Suppressor macrophage treated with lipopolysaccharide for 1 hour (primary cell): ENCODE measurements at regions not wholly inside any gene's neighbourhood (a gene's known extent, or its start where the extent isn't known, plus 50 kb on each side); places are given as distances from the start of the nearest gene placed in this dataset.
"Not testable (repeated sequence)": the region's sequence is repeated elsewhere in the genome, so short reads cannot be mapped to it uniquely, and the experiment has no call there.

ENCODE experiments used
- DNase-seq, 3 donors: peaks; one replicate each; pipeline ENCODE4 v3.0.0-alpha.2; 2020 to 2022

GRCh38 chr17:70956726-70957125, 787.4 kb downstream of the KCNJ2 start:
- DNase-seq: no peak

- DNase-seq: no peak
Measured at GRCh38 chr17:70961341-70961740, 792.0 kb downstream of the KCNJ2 start.

- no peak for DNase-seq
Measured at GRCh38 chr17:70968302-70968701, 799.0 kb downstream of the KCNJ2 start.

DNA sequence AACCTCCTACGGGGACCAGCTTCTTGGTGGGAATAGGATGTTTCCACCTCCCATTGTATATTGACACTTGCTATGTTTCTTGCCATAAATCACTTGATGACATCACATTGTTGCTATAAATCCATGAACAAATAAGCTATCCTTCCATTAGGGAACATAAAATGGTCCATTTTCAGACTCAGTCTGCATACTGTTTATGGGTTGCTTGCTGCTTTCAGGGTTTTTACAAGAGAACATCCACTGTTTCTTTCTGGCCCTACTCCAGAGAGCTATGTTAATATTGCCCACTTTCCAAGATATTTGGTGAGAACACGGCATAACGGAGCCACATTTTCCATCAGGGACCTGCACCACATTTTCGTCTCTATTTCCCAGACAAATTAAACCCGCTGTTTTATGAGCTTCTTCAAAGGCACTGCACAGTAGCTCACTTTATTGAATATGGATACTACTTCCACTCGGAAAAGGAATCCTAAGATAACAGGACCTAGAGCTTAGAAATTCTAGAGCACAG, 800.2 kb downstream of the KCNJ2 start:
- DNase-seq: no peak

- DNase-seq: no peak
Measured at GRCh38 chr17:70976447-70976846, 807.1 kb downstream of the KCNJ2 start.

GRCh38 chr17:70984873-70985272, 815.5 kb downstream of the KCNJ2 start:
- no peak for DNase-seq

DNA sequence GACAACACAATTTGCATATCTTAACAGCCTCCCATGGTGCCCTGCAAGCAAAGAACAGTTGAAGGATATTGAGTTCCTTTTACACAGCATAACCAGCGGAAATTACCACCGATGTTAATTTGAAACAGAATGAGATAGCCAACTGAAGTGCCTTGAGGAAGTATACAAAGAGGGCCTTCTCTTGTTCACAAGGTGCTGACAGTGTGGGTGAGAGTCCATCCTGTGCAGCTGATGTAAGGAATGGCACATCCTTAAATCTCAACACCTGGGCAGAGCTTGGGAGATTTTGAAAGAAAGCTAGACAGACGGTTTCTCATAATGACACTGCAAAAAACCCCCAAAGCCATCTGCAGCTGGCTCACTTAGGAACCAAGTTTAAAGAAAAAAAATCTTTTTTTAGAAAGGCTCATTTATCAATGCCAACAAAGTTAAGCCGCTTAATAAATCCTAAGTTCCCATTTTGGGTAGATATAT, 818.6 kb downstream of the KCNJ2 start:
- no peak for DNase-seq

GRCh38 chr17:70988622-70989021, 819.3 kb downstream of the KCNJ2 start:
- no peak for DNase-seq

DNA sequence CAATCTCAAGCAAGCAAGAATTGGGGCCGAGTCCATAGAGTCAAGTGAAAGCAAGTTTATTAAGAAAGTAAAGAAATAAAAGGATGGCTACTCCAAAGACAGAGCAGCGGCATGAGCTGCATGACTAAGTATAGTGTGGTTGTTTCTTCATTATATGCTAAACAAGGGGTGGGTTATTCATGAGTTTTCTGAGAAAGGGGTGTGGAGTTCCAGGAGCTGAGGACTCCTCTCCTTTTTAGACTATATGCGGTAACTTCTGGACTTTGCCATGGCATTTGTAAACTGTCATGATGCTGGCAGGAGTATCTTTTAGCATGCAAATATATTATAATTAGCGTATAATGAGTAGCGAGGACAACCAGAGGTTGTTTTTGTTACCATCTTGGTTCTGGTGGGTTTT, 819.9 kb downstream of the KCNJ2 start:
- DNase-seq: no peak

DNA sequence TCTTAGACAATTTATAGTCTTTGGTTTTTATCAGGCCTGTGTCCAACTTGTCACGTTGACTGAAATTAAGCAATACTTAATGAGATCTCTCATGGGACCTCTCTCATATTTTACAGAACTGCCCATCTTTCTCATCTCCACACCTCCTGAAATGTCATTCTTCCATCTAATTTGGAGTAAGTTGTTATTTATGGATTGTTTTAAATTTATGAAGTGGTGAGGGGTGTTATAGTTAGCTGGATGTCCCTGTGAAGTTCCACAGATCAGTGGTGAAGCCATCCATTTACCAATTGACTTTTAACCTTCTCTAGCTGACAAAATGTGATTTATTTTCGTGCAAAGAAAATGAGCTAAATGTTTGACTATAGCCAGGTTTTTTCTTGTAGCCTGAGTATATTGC, 824.9 kb downstream of the KCNJ2 start:
- DNase-seq: no peak

GRCh38 chr17:70995997-70996396, 826.7 kb downstream of the KCNJ2 start:
- DNase-seq: no peak

DNA sequence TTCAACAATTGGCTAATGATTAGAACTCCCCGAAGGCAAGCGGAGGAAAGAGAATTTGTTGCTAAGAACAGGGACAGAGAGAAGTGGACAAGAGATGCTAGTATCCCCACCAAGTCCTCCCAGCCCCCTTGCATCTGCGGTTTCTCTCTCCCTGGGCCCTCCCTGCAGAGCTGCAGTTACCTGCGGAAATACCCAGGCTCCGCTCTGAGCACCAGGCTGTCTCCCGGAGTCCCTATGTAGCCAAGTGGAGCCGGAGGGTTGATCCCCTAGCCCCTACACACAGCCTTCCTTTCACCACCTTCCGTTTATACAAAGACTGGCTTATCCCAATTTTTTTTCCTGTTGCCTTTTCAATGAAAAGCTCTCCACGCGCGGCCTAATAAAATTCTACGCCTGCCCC, 834.4 kb downstream of the KCNJ2 start:
- no peak for DNase-seq

GRCh38 chr17:71004413-71004812, 835.1 kb downstream of the KCNJ2 start:
- DNase-seq: no peak

DNA sequence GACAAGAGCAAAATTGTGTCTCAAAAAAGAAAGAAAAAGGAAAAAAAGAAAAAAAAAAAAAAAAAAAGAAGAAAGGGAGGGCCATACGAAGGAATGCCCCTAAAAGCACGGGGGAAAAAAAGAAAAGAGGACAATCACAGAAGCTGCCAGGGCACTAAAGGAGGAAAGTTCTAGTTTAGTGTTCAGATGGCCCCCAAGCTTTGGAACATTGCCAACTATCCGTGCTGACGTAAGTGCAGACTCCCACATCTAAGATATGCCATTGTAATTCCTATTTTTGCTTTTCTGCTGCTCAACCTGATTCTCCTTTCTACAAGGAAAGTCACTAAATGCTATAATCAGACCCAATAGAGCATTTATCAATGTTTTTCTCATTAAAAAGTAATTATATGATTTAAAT, 842.1 kb downstream of the KCNJ2 start:
- no peak for DNase-seq

GRCh38 chr17:71019699-71020098, 850.4 kb downstream of the KCNJ2 start:
- DNase-seq: no peak

DNA sequence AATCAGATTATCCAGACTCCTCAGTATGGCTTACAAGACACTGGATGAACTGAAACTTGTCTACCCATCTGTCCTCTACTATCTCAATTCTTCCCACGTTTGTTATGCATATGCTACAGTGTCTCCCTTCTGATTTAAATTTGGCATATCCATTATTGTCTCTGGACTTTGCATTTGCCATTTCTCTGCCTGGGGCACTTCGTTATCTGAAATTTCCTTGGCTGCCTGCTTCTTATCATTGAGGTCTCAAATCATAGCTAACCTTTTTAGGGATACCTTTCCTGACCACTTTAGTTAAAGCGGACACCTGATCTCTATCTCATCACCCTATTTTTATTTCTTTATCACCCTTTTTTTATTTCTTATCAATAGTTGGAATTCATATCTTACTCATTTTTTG, 853.4 kb downstream of the KCNJ2 start:
- no peak for DNase-seq

- DNase-seq: no peak
Measured at GRCh38 chr17:71023249-71024030, 854.1 kb downstream of the KCNJ2 start.

DNA sequence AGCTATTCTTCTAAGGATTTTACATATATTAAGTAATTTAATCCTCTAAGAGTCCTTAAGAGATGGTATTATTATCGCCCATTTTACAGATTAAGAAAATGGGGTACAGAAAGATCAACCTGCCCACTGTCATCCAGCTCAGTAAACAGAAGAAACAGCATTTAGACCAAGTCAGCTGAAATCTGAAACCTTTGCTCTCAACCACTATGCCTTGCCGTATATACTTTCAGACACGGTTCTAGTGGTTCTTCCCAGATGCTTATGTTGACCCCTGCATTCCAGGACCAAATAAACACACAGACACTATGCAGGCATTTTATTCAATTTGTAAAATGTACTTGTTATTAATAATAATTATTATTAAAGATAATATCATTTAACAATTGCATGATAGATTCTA, 854.8 kb downstream of the KCNJ2 start:
- DNase-seq: no peak

DNA sequence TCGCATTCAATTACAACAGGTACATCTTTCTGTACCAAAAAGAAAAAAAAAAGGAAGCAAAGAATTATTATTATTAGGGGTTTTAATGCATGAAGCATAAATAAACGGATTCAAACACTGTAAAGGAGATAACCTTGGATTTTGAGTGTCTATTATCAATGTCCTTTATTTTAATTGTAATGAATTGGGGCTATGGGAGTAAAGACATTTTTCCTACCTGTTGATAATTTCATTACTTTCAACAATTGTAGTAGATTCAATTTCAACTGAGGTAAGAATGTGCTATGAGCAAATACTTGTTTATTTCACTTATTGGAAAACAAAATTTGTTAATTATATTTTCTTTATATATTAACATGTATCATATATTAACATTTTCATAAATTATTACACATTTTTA, 855.6 kb downstream of the KCNJ2 start:
- DNase-seq: no peak

GRCh38 chr17:71029246-71029645, 859.9 kb downstream of the KCNJ2 start:
- no peak for DNase-seq

GRCh38 chr17:71031286-71031685, 862.0 kb downstream of the KCNJ2 start:
- DNase-seq: not testable (repeated sequence)

- no peak for DNase-seq
Measured at GRCh38 chr17:71032746-71033273, 863.5 kb downstream of the KCNJ2 start.

DNA sequence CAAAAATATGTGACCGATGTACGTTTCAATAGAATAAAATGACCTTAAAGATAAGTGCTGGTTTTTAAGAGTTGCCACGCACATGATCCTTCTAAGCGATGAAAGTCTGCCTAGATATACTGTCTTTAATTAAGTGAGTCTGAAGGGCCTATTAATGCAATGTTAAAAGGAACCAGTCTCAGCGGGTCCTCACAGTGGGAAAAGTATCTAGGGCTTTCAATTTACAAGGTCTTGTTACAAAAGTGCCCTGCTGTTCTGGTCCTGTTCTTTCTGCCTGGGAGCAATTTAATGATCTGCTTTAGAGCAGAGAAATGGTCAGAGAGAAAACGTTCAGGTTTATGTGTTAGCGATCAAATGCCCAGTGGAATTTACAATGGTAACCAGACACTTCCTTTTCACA, 864.0 kb downstream of the KCNJ2 start:
- no peak for DNase-seq

GRCh38 chr17:71035226-71035625, 865.9 kb downstream of the KCNJ2 start:
- DNase-seq: no peak

- no peak for DNase-seq
Measured at GRCh38 chr17:71037386-71037785, 868.1 kb downstream of the KCNJ2 start.
